Transverse colon (tissue), 3 donors: ENCODE measurements at regions not wholly inside any gene's neighbourhood (a gene's known extent, or its start where the extent isn't known, plus 50 kb on each side); places are given as distances from the start of the nearest gene placed in this dataset.

Experiments used
- POLR2A ChIP-seq: fragments of 450-650 bp; IDR thresholded peaks from one replicate; pipeline ENCODE4 v1.6.1; 2016; ENCODE audit warnings: antibody characterized with exemption, mild to moderate bottlenecking, moderate library complexity
- TF ChIP-seq, protein P1 (sequence below), 5 experiments: fragments of 200-600 bp in 3 of 5; fragments of 450-650 bp in 2 of 5; sonication (generic) in 3 of 5; IDR thresholded peaks; 1 replicate in 2 of 5; 2 replicates in 3 of 5; pipeline ENCODE4 v1.5.1; 2016 to 2017; ENCODE audit warnings: antibody characterized with exemption in 5 of 5, inconsistent platforms in 3 of 5, mild to moderate bottlenecking in 2 of 5, moderate library complexity in 1 of 5

GRCh38 chr1:187911820-187912219, 1083.1 kb downstream of the PLA2G4A start:
- TF ChIP-seq, protein P1, sequence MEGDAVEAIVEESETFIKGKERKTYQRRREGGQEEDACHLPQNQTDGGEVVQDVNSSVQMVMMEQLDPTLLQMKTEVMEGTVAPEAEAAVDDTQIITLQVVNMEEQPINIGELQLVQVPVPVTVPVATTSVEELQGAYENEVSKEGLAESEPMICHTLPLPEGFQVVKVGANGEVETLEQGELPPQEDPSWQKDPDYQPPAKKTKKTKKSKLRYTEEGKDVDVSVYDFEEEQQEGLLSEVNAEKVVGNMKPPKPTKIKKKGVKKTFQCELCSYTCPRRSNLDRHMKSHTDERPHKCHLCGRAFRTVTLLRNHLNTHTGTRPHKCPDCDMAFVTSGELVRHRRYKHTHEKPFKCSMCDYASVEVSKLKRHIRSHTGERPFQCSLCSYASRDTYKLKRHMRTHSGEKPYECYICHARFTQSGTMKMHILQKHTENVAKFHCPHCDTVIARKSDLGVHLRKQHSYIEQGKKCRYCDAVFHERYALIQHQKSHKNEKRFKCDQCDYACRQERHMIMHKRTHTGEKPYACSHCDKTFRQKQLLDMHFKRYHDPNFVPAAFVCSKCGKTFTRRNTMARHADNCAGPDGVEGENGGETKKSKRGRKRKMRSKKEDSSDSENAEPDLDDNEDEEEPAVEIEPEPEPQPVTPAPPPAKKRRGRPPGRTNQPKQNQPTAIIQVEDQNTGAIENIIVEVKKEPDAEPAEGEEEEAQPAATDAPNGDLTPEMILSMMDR (IDR thresholded peaks at IDR 0.05) = no peak
- no peak for TF ChIP-seq POLR2A
